ENCODE measurements at regions not wholly inside any gene's neighbourhood (a gene's known extent, or its start where the extent isn't known, plus 50 kb on each side); places are given as distances from the start of the nearest gene placed in this dataset.
A peak's percentile ranks its signal among the peaks of the same experiment; 100 is the strongest.

GRCh38 chr20:58112017-58112781 is 116.3 kb downstream of the ANKRD60 start:
- Histone ChIP-seq H3K27ac (ENCODE audit: low read depth) (no peak overlapping the region), H3K4me1 (ENCODE audit: insufficient read depth) (no peaks in the 10 kb centered on the region), H3K36me3 (ENCODE audit: insufficient read depth) (no peaks in the 10 kb centered on the region), H3F3A (replicated peaks; ENCODE audit: low read depth) (no peaks in the 10 kb centered on the region), H3K4me2 (no peak overlapping the region), H2AFZ (0 out of 2 replicates have a peak overlapping the region, but pooled peaks have one; percentile 66), H3K27me3 (ENCODE audit: insufficient read depth) (no peaks in the 10 kb centered on the region), H3K79me2 (replicated peaks; ENCODE audit: insufficient read depth) (no peaks in the 10 kb centered on the region), H3K4me3 (no peak overlapping the region), H4K20me1 (replicated peaks; ENCODE audit: insufficient read depth) (no peaks in the 10 kb centered on the region), H3K9me2 (ENCODE audit: insufficient read depth) (no peaks in the 10 kb centered on the region)
- Mint-ChIP-seq H3K27ac (no peak overlapping the region), H3K4me1 (no peaks in the 10 kb centered on the region), H3K4me3 (no peak overlapping the region), H3K9me3 (peaks cover 1% of the 10 kb centered on the region; the same call in 2 of the 3 replicates), H3K36me3 (ENCODE audit: low read depth) (no peaks in the 10 kb centered on the region; the same call in 2 of the 3 replicates), H3K27me3 (ENCODE audit: insufficient read depth, low read depth, poor library complexity) (peaks cover 2% of the 10 kb centered on the region)
- DNase-seq (ENCODE audit: low spot score) (no peak), ATAC-seq (no peak)
- no peak for TF ChIP-seq ETS1 (IDR thresholded peaks at IDR 0.05)
- TF ChIP-seq EZH2phosphoT487 (IDR thresholded peaks at IDR 0.05; ENCODE audit: unreplicated experiment), result no peak
- no peak for TF ChIP-seq STAT1 (IDR thresholded peaks at IDR 0.05; ENCODE audit: unreplicated experiment)
- no peak for TF ChIP-seq CTCF (conservative IDR thresholded peaks at IDR 0.05; ENCODE audit: low read depth in 2 of 2)
- TF ChIP-seq JUNB (IDR thresholded peaks at IDR 0.05; ENCODE audit: unreplicated experiment), result no peak

DNA sequence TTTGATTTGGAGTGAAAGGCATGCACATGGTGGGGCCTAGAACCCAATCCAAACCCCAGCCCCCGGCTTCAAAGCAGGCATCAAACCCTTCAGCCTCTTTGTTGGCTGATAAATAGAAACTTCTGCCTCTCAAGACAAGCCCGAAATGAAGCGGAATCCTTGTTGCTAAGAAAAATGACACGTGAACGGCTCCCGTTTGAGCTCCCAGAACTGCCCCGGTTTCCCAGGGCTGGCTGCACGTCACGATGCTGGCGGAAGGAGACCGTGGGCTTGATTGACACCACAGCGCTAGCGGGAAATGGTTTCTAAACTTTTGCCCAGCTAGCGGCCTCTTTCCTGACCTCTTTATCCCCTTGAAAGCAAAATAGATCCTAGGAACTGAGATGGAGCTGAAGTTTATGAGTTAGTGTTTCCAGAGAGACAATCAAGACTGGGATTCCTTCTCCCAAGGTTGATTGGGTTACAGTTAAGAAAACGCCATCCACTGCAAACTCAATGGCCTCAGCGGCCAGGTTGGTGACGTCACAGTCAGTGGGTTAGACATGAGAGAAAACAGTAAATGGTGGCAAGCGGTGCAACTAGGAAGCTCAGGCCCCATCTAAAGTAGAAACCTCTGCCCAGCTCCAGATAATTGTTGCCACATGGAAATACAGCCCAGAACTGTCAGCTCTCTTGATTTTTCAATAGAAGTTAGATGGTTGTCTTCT is 117.0 kb downstream of the ANKRD60 start:
- H3K9me3 Mint-ChIP-seq, result peaks cover 5% of the 10 kb centered on the region; the same call in 2 of the 3 replicates
- Histone ChIP-seq H3K4me2 (no peak overlapping the region), H3K27ac (ENCODE audit: low read depth) (no peak overlapping the region), H4K20me1 (replicated peaks; ENCODE audit: insufficient read depth) (no peaks in the 10 kb centered on the region), H3K9me2 (ENCODE audit: insufficient read depth) (no peaks in the 10 kb centered on the region), H3F3A (replicated peaks; ENCODE audit: low read depth) (no peaks in the 10 kb centered on the region), H3K27me3 (ENCODE audit: insufficient read depth) (no peaks in the 10 kb centered on the region), H3K4me1 (ENCODE audit: insufficient read depth) (no peaks in the 10 kb centered on the region), H3K79me2 (replicated peaks; ENCODE audit: insufficient read depth) (no peaks in the 10 kb centered on the region), H2AFZ (peak overlapping the region; percentile 66), H3K36me3 (ENCODE audit: insufficient read depth) (no peaks in the 10 kb centered on the region), H3K4me3 (no peak overlapping the region)
- no peaks in the 10 kb centered on the region; the same call in 2 of the 3 replicates for H3K36me3 Mint-ChIP-seq (ENCODE audit: low read depth)
- H3K4me3 Mint-ChIP-seq, result no peak overlapping the region
- peaks cover 2% of the 10 kb centered on the region for H3K27me3 Mint-ChIP-seq (ENCODE audit: insufficient read depth, low read depth, poor library complexity)
- ATAC-seq, result no peak
- no peaks in the 10 kb centered on the region for H3K4me1 Mint-ChIP-seq
- H3K27ac Mint-ChIP-seq, result no peak overlapping the region
- DNase-seq (ENCODE audit: low spot score), result no peak
- no peak for TF ChIP-seq EZH2 (IDR thresholded peaks at IDR 0.05; ENCODE audit: low read depth, unreplicated experiment)
- TF ChIP-seq NANOG (IDR thresholded peaks at IDR 0.05; ENCODE audit: borderline replicate concordance), result no peak
- no peak for TF ChIP-seq CREB1 (CRISPR knock-in tag; IDR thresholded peaks at IDR 0.05; ENCODE audit: low read depth)
- no peak for TF ChIP-seq POLR2AphosphoS5 (IDR thresholded peaks at IDR 0.05; ENCODE audit: low read depth)
- no peak for TF ChIP-seq CTCF (conservative IDR thresholded peaks at IDR 0.05; ENCODE audit: low read depth in 2 of 2)
- no peak for TF ChIP-seq ZNF331 (CRISPR knock-in tag; IDR thresholded peaks at IDR 0.05; ENCODE audit: low read depth)
- no peak for TF ChIP-seq ZNF114 (CRISPR knock-in tag; IDR thresholded peaks at IDR 0.05)
- TF ChIP-seq, protein P1, sequence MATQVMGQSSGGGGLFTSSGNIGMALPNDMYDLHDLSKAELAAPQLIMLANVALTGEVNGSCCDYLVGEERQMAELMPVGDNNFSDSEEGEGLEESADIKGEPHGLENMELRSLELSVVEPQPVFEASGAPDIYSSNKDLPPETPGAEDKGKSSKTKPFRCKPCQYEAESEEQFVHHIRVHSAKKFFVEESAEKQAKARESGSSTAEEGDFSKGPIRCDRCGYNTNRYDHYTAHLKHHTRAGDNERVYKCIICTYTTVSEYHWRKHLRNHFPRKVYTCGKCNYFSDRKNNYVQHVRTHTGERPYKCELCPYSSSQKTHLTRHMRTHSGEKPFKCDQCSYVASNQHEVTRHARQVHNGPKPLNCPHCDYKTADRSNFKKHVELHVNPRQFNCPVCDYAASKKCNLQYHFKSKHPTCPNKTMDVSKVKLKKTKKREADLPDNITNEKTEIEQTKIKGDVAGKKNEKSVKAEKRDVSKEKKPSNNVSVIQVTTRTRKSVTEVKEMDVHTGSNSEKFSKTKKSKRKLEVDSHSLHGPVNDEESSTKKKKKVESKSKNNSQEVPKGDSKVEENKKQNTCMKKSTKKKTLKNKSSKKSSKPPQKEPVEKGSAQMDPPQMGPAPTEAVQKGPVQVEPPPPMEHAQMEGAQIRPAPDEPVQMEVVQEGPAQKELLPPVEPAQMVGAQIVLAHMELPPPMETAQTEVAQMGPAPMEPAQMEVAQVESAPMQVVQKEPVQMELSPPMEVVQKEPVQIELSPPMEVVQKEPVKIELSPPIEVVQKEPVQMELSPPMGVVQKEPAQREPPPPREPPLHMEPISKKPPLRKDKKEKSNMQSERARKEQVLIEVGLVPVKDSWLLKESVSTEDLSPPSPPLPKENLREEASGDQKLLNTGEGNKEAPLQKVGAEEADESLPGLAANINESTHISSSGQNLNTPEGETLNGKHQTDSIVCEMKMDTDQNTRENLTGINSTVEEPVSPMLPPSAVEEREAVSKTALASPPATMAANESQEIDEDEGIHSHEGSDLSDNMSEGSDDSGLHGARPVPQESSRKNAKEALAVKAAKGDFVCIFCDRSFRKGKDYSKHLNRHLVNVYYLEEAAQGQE (IDR thresholded peaks at IDR 0.05; ENCODE audit: unreplicated experiment), result no peak
